ENCODE measurements at regions not wholly inside any gene's neighbourhood (a gene's known extent, or its start where the extent isn't known, plus 50 kb on each side); places are given as distances from the start of the nearest gene placed in this dataset.
"Not testable (repeated sequence)": the region's sequence is repeated elsewhere in the genome, so short reads cannot be mapped to it uniquely, and the experiment has no call there.

DNA sequence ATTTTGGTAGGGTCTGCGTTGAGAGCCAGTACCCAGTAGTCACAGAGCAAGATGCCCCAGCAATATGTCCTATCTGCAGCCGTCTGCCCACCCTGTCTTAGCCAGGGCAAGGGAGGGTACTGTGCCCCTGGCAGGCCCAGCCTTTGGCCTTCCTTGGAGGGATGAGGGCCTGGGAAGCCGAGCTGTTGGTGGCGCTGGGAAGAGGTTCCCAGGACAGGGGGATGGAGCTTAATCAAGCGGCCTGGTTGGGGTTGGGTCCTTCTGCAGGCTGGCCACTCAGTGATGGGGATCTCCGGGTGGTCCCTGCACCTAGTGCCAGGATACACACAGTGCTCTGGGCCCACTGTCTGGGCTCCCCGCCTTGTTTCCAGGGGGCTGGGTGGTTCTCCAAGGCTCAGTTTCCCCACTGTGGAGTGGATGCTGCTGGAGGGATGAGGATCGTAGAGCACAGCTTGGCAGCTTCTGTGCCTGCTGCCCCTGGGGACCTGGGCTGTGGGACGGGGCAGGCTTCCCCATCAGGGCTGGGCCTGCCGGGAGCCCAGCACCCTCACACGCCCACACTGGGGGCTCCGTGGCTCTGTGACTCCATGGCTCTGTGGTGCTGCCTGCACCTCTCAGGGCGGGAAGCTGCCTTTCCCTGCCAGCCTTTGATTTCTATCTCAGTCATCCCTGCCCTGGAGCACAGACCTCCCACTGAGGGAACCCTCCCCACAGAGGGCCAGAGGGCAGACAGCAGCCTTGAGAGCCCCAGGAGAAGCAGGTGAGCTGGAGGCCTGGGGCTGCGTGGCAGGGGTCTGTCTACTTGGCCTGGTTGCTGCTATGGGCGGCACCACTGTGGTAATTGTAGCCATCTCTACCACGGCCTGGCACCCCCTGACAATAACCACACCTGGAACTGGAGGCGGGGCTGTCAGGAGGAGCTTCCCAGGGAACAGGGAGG, 357.0 kb downstream of the TMEM121 start:
- DNase-seq = peak; percentile 8

- not testable (repeated sequence) for DNase-seq
Observed at GRCh38 chr14:105884192-105884807, 357.9 kb downstream of the TMEM121 start.

DNA sequence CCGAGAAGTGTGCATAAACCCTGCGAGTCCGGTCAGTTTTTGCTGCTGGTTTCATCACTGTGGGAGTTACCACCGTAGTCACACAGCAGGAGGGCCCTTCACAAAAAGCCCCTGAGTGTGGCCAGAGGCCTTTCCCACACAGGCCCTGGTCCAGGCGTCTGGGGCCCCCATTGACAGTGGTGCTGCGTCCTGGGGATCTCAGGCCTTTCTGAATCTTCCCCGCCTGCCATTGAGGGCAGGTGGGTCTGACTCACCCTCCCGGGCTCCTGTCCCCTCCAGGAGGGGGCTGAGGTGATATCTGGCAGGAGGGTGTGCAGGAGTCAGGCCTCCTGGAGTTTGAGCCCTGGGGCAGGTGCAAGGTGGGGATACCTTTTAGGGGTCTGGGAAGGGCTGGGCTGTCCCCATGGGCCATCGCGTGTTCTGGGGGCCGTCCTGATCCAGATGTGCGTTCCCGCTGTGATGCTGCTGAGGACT, 358.5 kb downstream of the TMEM121 start:
- no peak for DNase-seq

DNA sequence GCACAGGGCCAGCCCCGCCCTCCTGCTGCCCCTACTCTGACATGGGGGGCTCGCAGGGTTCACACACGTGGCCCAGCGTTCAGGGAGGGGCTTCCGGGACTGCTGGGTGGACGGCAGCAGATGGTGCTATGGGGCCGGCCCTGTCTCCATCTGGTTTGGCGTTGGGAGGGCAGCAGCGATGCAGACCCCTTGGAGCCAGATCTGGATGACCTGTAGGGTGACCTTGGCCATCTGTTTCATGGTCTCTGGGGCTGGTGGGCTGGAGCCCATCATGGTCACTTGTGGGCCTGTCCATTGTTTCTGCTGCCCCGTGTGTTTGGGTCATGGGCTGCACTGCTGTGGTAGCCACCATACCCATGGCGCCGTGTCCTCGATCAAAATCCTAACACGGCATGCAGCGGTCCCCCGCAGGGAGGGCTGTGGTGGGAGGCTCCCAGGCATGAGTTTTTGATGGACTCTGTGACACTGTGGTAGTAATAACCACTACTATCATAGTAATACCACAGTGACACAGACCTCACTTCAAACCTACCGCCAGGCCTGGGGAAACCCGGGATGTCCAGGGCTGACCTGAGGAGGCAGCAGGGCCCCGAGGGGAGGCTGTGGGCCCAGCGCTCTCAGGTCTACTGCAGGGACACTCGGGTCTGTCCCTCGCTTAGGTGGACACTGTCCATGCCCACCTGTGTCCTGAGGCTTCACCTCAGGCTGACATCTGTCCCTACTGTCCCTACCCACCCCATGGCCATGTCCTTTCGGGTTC, 359.4 kb downstream of the TMEM121 start:
- peak; percentile 3 for DNase-seq

GRCh38 chr14:105886791-105887191, 360.4 kb downstream of the TMEM121 start:
- peak; percentile 10 for DNase-seq

GRCh38 chr14:105887692-105888091, 361.3 kb downstream of the TMEM121 start:
- DNase-seq = peak; percentile 3

DNA sequence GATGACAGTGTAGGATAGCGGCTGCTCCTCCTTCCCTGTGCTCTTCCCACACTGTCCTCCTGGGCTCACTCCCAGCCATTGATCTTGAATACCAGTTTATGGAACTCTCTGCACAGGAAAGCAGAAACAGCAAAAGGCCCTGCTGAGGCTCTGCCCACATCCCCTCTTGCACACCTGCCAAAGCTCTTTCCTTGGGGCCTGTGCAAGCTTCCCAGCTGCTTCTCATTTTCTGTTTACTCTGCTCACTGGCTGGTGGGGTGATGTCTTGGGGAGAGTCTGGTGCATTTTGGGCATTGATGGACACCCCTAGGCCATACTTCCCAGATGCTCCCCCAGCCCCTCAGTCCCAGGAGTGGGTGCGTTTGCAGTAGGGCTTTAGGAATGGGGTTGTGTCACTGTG, 361.8 kb downstream of the TMEM121 start:
- DNase-seq = peak; percentile 3

GRCh38 chr14:105888784-105889665, 362.6 kb downstream of the TMEM121 start:
- DNase-seq = peak; percentile 6

- peak; percentile 10 for DNase-seq
Observed at GRCh38 chr14:105889666-105890473, 363.5 kb downstream of the TMEM121 start.

- peak; percentile 5 for DNase-seq
Observed at GRCh38 chr14:105890474-105891220, 364.3 kb downstream of the TMEM121 start.

GRCh38 chr14:105891221-105891602, 364.8 kb downstream of the TMEM121 start:
- DNase-seq = no peak

- peak; percentile 6 for DNase-seq
Observed at GRCh38 chr14:105891631-105892452, 365.5 kb downstream of the TMEM121 start.

GRCh38 chr14:105892453-105893441, 366.4 kb downstream of the TMEM121 start:
- peak; percentile 2 for DNase-seq

DNA sequence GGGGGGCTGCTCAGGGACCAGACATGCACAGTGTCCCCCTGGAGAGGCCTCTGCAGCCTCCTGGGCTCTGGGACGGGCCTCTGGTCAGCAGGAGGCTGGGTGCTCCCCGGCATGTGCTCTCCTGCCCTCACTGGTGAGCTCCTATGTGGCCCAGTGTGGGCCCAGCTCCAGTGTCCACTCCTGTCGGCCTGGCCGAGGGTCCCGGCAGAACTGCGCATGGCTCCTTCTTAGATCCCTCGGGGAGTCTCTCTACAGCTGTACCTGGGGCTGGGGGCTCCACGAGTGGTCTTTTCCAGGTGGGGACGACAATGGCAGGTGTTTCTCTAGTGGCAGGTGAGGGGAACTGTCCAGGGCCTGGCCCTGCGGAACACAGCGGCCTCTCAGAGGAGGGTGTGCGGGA, 367.3 kb downstream of the TMEM121 start:
- DNase-seq = not testable (repeated sequence)

- DNase-seq = peak; percentile 2
Observed at GRCh38 chr14:105894125-105894977, 368.0 kb downstream of the TMEM121 start.

DNA sequence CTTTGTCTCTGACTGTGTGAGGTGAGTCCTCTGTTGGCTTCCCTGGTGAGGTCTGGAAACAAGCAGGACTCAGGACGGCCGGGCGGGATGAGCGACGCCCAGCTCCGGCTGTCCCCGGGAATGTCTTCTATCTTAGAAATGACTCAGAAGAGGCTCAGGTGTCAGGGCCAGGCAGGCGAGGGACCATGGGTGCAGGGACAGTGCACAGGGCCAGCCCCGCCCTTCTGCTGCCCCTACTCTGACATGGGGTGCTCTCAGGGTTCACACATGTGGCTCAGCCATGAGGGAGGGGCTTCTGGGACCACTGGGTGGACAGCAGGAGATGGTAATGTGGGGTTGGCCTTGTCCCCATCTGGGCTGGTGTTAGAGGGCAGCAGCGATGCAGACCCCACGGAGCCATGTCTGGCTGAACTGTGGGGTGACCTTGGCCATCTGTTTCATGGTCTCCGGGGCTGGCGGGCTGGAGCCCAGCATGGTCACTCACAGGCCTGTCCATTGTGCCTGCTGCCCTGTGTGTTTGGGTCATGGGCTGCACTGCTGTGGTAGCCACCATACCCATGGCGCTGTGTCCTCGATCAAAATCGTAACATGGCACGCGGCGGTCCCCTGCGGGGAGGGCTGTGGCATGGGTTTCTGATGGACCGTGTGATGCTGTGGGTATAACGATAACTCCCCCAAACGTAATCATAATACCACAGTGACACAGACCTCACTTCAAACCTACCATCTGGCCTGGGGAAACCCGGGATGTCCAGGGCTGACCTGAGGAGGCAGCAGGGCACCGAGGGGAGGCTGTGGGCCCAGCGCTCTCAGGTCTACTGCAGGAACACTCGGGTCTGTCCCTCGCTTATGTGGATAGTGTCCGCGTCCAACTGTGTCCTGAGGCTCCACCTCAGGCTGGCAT, 368.8 kb downstream of the TMEM121 start:
- peak; percentile 2 for DNase-seq
